IMR-90 (cell line): ENCODE measurements at regions not wholly inside any gene's neighbourhood (a gene's known extent, or its start where the extent isn't known, plus 50 kb on each side); places are given as distances from the start of the nearest gene placed in this dataset.

ENCODE experiments used
- CEBPB ChIP-seq: IDR thresholded peaks from 2 replicates; pipeline ENCODE4 v1.6.1; 2012; ENCODE audit warnings: low read depth, low read length, improper control_type of control experiment
- CHD1 ChIP-seq: IDR thresholded peaks from 2 replicates; pipeline ENCODE4 v1.6.1; 2012; ENCODE audit warnings: low read depth, low read length, improper control_type of control experiment
- CTCF ChIP-seq: conservative IDR thresholded peaks from 2 replicates; pipeline ENCODE4 v1.5.1; 2012; ENCODE audit warnings: mild to moderate bottlenecking, low read depth, low read length, improper control_type of control experiment
- ELK1 ChIP-seq: fragments of 150-350 bp; IDR thresholded peaks from 2 replicates; pipeline ENCODE4 v1.6.1; 2016; ENCODE audit warnings: low read depth, mild to moderate bottlenecking, low read length, moderate library complexity, borderline replicate concordance
- MAFK ChIP-seq: IDR thresholded peaks from 2 replicates; pipeline ENCODE4 v1.6.1; 2012; ENCODE audit warnings: low read depth, low read length, improper control_type of control experiment
- MAZ ChIP-seq: IDR thresholded peaks from 2 replicates; pipeline ENCODE4 v1.6.1; 2012; ENCODE audit warnings: low read depth, mild to moderate bottlenecking, low read length, improper control_type of control experiment, moderate library complexity, borderline replicate concordance
- MXI1 ChIP-seq: IDR thresholded peaks from 2 replicates; pipeline ENCODE4 v1.6.1; 2012; ENCODE audit warnings: low read depth, mild to moderate bottlenecking, low read length, moderate library complexity, borderline replicate concordance
- NFE2L2 ChIP-seq: fragments of 150-350 bp; IDR thresholded peaks from 2 replicates; pipeline ENCODE4 v1.6.1; 2016; ENCODE audit warnings: low read depth, mild to moderate bottlenecking, low read length
- POLR2A ChIP-seq: IDR thresholded peaks from 2 replicates; pipeline ENCODE4 v1.6.1; 2012; ENCODE audit warnings: mild to moderate bottlenecking, low read depth, low read length
- RAD21 ChIP-seq: IDR thresholded peaks from 2 replicates; pipeline ENCODE4 v1.6.1; 2012; ENCODE audit warnings: low read length, improper control_type of control experiment
- RFX5 ChIP-seq: IDR thresholded peaks from 2 replicates; pipeline ENCODE4 v1.8.0; 2012; ENCODE audit warnings: low read depth, mild to moderate bottlenecking, low read length, moderate library complexity
- TF ChIP-seq, protein P1 (sequence below): fragments of 150-350 bp; IDR thresholded peaks from 2 replicates; pipeline ENCODE4 v1.6.1; 2017; ENCODE audit warnings: mild to moderate bottlenecking, antibody characterized with exemption, low read length, low read depth

GRCh38 chr9:82367016-82367415 lies 378.4 kb downstream of the SPATA31D1 start:
- no peak for TF ChIP-seq CTCF
- no peak for TF ChIP-seq CHD1
- TF ChIP-seq CEBPB = no peak
- no peak for TF ChIP-seq POLR2A
- TF ChIP-seq, protein P1, sequence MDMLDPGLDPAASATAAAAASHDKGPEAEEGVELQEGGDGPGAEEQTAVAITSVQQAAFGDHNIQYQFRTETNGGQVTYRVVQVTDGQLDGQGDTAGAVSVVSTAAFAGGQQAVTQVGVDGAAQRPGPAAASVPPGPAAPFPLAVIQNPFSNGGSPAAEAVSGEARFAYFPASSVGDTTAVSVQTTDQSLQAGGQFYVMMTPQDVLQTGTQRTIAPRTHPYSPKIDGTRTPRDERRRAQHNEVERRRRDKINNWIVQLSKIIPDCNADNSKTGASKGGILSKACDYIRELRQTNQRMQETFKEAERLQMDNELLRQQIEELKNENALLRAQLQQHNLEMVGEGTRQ = no peak
- no peak for TF ChIP-seq MXI1
- no peak for TF ChIP-seq NFE2L2
- no peak for TF ChIP-seq ELK1
- no peak for TF ChIP-seq MAFK
- TF ChIP-seq RFX5 = no peak
- no peak for TF ChIP-seq RAD21
- no peak for TF ChIP-seq MAZ
